ENCODE measurements at regions not wholly inside any gene's neighbourhood (a gene's known extent, or its start where the extent isn't known, plus 50 kb on each side); places are given as distances from the start of the nearest gene placed in this dataset.

DNA sequence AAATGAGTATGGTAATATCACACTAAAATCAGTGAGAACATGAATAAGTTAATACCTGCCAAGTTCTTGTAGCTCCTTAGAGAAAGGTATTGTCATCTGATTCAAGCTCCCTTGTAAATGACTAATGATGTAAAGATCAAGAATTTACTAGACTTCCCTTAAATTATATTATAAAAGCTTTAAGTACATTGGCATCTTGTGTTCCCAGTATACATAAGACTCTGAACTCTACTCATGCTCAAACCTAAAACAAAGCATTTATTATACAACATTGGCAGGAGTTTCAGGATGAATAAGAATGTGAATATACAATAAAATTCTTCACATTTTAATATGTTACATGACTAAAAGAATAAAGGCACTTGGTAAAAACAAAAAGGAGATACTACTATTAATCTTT lies 126.8 kb upstream of the UNC5C start:
- no peak overlapping the region for H3K4me3 ChIP-seq (ENCODE audit: low read length)
- TF ChIP-seq, protein P1, sequence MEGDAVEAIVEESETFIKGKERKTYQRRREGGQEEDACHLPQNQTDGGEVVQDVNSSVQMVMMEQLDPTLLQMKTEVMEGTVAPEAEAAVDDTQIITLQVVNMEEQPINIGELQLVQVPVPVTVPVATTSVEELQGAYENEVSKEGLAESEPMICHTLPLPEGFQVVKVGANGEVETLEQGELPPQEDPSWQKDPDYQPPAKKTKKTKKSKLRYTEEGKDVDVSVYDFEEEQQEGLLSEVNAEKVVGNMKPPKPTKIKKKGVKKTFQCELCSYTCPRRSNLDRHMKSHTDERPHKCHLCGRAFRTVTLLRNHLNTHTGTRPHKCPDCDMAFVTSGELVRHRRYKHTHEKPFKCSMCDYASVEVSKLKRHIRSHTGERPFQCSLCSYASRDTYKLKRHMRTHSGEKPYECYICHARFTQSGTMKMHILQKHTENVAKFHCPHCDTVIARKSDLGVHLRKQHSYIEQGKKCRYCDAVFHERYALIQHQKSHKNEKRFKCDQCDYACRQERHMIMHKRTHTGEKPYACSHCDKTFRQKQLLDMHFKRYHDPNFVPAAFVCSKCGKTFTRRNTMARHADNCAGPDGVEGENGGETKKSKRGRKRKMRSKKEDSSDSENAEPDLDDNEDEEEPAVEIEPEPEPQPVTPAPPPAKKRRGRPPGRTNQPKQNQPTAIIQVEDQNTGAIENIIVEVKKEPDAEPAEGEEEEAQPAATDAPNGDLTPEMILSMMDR (conservative IDR thresholded peaks at IDR 0.05; ENCODE audit: low read depth, low read length), result no peak
- DNase-seq (ENCODE audit: low read depth), result no peak

DNA sequence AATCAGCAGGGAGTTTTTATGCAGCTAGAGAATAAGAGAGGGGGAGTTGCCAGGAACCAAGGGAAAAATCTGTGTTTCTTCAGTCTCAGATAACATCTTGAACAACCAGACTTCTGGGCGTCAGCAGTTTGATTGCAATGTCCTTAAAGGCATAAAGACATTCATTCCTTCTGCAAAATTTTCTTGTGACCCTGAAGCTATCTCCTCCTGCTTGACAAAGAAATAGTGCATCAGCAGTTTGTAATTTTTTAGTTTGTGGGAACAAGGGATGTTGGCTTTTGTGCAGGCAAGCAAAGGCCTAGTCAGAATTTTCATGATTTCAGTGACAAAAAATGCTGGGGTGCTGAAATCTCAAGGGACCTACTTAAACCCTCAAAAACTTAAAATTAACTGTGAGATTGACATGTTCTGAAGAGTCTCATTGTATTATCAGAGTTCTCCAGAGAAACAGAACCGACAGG lies 125.8 kb upstream of the UNC5C start:
- DNase-seq (ENCODE audit: low read depth), result no peak
- TF ChIP-seq, protein P1 (conservative IDR thresholded peaks at IDR 0.05; ENCODE audit: low read depth, low read length), result no peak

DNA sequence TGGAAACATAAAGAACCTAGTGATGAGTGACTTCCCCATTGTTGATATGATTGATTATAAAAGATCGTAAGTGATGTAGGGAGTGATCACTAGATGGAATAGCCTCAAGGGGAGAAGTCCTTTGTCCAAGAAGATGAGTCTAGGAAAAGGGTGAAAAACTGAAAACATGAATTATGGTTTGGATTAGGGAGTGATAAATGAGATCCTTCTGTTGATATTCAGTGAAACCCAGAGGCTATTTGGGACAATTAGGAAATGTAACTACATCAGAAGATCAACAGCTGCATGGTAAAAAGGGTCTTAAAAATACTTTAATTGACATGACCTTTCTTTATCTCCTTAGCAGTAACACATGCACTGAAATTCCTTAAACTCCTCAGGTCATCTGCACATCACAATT lies 124.0 kb upstream of the UNC5C start:
- TF ChIP-seq, protein P1 (conservative IDR thresholded peaks at IDR 0.05; ENCODE audit: low read depth, low read length), result no peak
- no peak for DNase-seq (ENCODE audit: low read depth)

More for the DNA sequence above, 125.8 kb upstream of the UNC5C start:
- H3K4me3 ChIP-seq (ENCODE audit: low read length), result no peak overlapping the region

DNA sequence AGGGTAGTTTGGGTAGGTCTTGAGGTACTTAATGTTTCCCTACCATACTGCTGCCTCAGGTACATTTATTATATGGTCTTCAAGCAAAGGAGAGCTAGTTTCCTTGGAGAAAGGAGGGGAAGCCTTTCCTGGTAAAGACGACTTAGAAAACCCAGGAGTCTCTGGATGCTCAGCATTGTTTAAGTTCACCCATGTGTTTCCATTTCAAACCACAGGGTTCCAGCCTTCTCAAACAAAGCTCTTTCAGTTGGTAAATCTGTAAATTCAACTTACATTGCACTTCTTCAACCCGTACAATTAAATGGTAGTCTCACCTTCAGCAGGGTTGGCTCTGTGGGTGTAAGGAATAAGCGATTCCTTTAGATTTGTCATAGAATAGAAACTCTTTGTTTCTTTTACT lies 111.9 kb upstream of the UNC5C start:
- no peak overlapping the region for H3K4me3 ChIP-seq (ENCODE audit: low read length)
- TF ChIP-seq, protein P1 (conservative IDR thresholded peaks at IDR 0.05; ENCODE audit: low read depth, low read length), result no peak
- DNase-seq (ENCODE audit: low read depth), result no peak

More for the DNA sequence above, 124.0 kb upstream of the UNC5C start:
- no peak overlapping the region for H3K4me3 ChIP-seq (ENCODE audit: low read length)

DNA sequence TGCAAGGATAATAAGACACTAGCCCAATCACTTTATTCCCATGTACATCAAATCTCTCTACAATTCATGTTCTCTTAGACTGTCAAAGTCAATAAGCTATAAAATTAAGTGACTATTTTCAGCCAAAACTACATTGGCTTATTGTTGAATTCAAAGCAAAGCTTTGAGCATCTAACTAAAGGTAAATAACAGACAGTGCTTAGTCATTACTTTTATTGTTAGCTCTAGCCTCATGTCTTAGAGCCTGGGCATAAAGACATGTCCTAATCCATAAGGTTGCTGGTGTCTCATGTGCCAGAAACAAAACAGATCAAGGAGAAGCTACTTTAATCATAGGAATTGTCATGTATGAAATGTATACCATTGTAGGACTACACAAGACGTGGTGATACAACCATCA lies 103.1 kb upstream of the UNC5C start:
- TF ChIP-seq, protein P1 (conservative IDR thresholded peaks at IDR 0.05; ENCODE audit: low read depth, low read length), result no peak
- no peak overlapping the region for H3K4me3 ChIP-seq (ENCODE audit: low read length)
- no peak for DNase-seq (ENCODE audit: low read depth)

DNA sequence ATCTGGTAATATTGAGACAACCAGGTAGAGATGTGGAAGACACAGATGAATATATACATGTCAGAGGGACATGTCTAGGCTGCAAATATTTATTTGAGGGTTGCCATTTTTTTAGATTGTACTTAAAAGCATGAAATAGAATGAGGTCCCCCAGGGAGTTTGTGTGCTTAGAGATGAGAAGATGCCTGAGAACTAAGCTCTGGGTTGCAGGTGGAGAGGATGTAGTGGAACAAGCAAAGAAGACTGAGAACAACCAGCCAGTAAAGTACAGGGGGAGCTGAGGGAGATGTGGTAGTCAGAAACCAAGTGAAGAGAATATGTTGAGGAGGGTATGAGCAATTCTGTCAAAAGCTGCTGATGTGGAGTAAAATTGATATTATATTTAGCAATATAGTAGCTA lies 95.6 kb upstream of the UNC5C start:
- TF ChIP-seq, protein P1 (conservative IDR thresholded peaks at IDR 0.05; ENCODE audit: low read depth, low read length), result no peak
- no peak overlapping the region for H3K4me3 ChIP-seq (ENCODE audit: low read length)
- DNase-seq (ENCODE audit: low read depth), result no peak

DNA sequence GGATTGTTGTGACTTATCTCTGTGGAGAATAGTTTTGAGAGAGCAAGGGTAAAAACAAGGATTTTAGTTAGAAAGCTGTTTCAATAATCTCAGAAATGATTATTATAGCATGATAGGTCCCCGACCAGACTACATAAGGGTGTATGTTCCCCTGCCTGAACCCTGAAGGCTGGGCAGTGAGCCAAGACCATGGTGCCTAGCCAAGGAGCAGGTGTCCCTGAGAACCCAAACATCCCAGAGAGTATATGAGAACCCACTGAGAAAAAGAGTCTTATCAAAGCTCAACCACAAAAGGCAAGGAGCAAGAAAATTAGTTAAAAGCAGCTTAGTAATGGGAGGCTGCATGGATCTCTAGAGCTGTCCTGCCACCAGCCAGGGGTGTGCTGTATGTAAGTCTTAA lies 94.9 kb upstream of the UNC5C start:
- TF ChIP-seq, protein P1 (conservative IDR thresholded peaks at IDR 0.05; ENCODE audit: low read depth, low read length), result no peak

More for the DNA sequence above, 94.9 kb upstream of the UNC5C start:
- DNase-seq (ENCODE audit: low read depth), result no peak
- no peak overlapping the region for H3K4me3 ChIP-seq (ENCODE audit: low read length)

Measured in retinal pigment epithelial cell (primary cell).